ENCODE measurements at regions not wholly inside any gene's neighbourhood (a gene's known extent, or its start where the extent isn't known, plus 50 kb on each side); places are given as distances from the start of the nearest gene placed in this dataset.

- DNase-seq, result no peak
Measured at GRCh38 chr10:80861882-80862281, 324.2 kb downstream of the SH2D4B start.

- DNase-seq, result no peak
Measured at GRCh38 chr10:80870282-80870681, 332.6 kb downstream of the SH2D4B start.

GRCh38 chr10:80871083-80871482 is 333.4 kb downstream of the SH2D4B start:
- no peak for DNase-seq

- no peak for DNase-seq
Measured at GRCh38 chr10:80878330-80878729, 340.6 kb downstream of the SH2D4B start.

- no peak for DNase-seq
Measured at GRCh38 chr10:80890146-80890545, 352.4 kb downstream of the SH2D4B start.

GRCh38 chr10:80893256-80893655 is 355.6 kb downstream of the SH2D4B start:
- DNase-seq, result no peak

- no peak for DNase-seq
Measured at GRCh38 chr10:80894311-80894791, 356.6 kb downstream of the SH2D4B start.

- DNase-seq, result no peak
Measured at GRCh38 chr10:80894797-80895467, 357.2 kb downstream of the SH2D4B start.

- DNase-seq, result no peak
Measured at GRCh38 chr10:80896076-80896475, 358.4 kb downstream of the SH2D4B start.

- DNase-seq, result no peak
Measured at GRCh38 chr10:80896959-80897358, 359.3 kb downstream of the SH2D4B start.

- DNase-seq, result no peak
Measured at GRCh38 chr10:80900661-80901060, 363.0 kb downstream of the SH2D4B start.

GRCh38 chr10:80908611-80909010 is 370.9 kb downstream of the SH2D4B start:
- no peak for DNase-seq

- DNase-seq, result no peak
Measured at GRCh38 chr10:80909254-80909653, 371.6 kb downstream of the SH2D4B start.

GRCh38 chr10:80917636-80918035 is 379.9 kb downstream of the SH2D4B start:
- DNase-seq, result no peak

GRCh38 chr10:80921032-80921431 is 383.3 kb downstream of the SH2D4B start:
- no peak for DNase-seq

- peak; percentile 15 for DNase-seq
Measured at GRCh38 chr10:80924063-80924952, 386.6 kb downstream of the SH2D4B start.

- DNase-seq, result no peak
Measured at GRCh38 chr10:80927419-80928078, 389.8 kb downstream of the SH2D4B start.

GRCh38 chr10:80938903-80939302 is 401.2 kb downstream of the SH2D4B start:
- DNase-seq, result no peak

- no peak for DNase-seq
Measured at GRCh38 chr10:80945264-80945880, 407.7 kb downstream of the SH2D4B start.

- no peak for DNase-seq
Measured at GRCh38 chr10:80946073-80946472, 408.4 kb downstream of the SH2D4B start.

- no peak for DNase-seq
Measured at GRCh38 chr10:80946957-80947726, 409.4 kb downstream of the SH2D4B start.

GRCh38 chr10:80949785-80950184 is 412.1 kb downstream of the SH2D4B start:
- no peak for DNase-seq

All from NCI-H69 (cell line).